Liver (tissue), 8 donors: ENCODE measurements at regions not wholly inside any gene's neighbourhood (a gene's known extent, or its start where the extent isn't known, plus 50 kb on each side); places are given as distances from the start of the nearest gene placed in this dataset.

ENCODE experiments used
- DNase-seq: peaks from one replicate; pipeline ENCODE4 v3.0.0-alpha.2; 2017; ENCODE audit warnings: low spot score
- H3K27ac ChIP-seq, 2 donors: one replicate each; pipeline ENCODE4 v1.7.0; 2013; ENCODE audit warnings: inconsistent platforms in 2 of 2, low read length in 2 of 2, control low read depth in 1 of 2, low read depth in 1 of 2, mild to moderate bottlenecking in 1 of 2
- H3K27me3 ChIP-seq, 4 donors: one replicate each; pipeline versions ENCODE4 v1.6.1 to v1.7.0; 2013; ENCODE audit warnings: low read length in 3 of 4, inconsistent platforms in 1 of 4, mild to moderate bottlenecking in 1 of 4, moderate library complexity in 1 of 4; ENCODE audit not compliant: control insufficient read depth in 4 of 4, insufficient read depth in 4 of 4
- H3K36me3 ChIP-seq, 4 donors: one replicate each; pipeline versions ENCODE4 v1.6.1 to v1.7.0; 2013; ENCODE audit warnings: low read length in 3 of 4, mild to moderate bottlenecking in 3 of 4, low read depth in 1 of 4, moderate library complexity in 1 of 4; ENCODE audit not compliant: control insufficient read depth in 4 of 4, insufficient read depth in 3 of 4
- H3K4me1 ChIP-seq, 4 donors: one replicate each; pipeline versions ENCODE4 v1.6.1 to v1.7.0; 2013; ENCODE audit warnings: low read length in 3 of 4, mild to moderate bottlenecking in 3 of 4, moderate library complexity in 1 of 4; ENCODE audit not compliant: control insufficient read depth in 4 of 4, insufficient read depth in 4 of 4
- H3K4me3 ChIP-seq, 3 donors: one replicate each; pipeline versions ENCODE4 v1.6.1 to v1.7.0; 2013; ENCODE audit warnings: low read length in 3 of 3, control low read depth in 1 of 3, low read depth in 1 of 3, mild to moderate bottlenecking in 1 of 3
- H3K9ac ChIP-seq, 2 donors: one replicate each; pipeline ENCODE4 v1.7.0; 2013; ENCODE audit warnings: low read length in 2 of 2, mild to moderate bottlenecking in 2 of 2, moderate library complexity in 2 of 2, control low read depth in 1 of 2, low read depth in 1 of 2
- H3K9me3 ChIP-seq, 4 donors: one replicate each; pipeline versions ENCODE4 v1.6.1 to v1.7.0; 2013; ENCODE audit warnings: low read length in 3 of 4; ENCODE audit not compliant: control insufficient read depth in 4 of 4
- ATF3 ChIP-seq: IDR thresholded peaks from 2 replicates; pipeline ENCODE4 v1.6.1; 2016; ENCODE audit warnings: antibody characterized with exemption
- FOXA2 ChIP-seq: IDR thresholded peaks from 2 replicates; pipeline ENCODE4 v1.6.1; 2016; ENCODE audit warnings: antibody characterized with exemption
- HNF4A ChIP-seq, 2 donors: conservative IDR thresholded peaks; 2 replicates each; pipeline ENCODE4 v1.6.1; 2016; ENCODE audit warnings: antibody characterized with exemption in 2 of 2, mild to moderate bottlenecking in 2 of 2
- HNF4G ChIP-seq: IDR thresholded peaks from 2 replicates; pipeline ENCODE4 v1.6.1; 2016; ENCODE audit warnings: antibody characterized with exemption
- JUND ChIP-seq, 2 donors: IDR thresholded peaks; 2 replicates each; pipeline ENCODE4 v1.6.1; 2016; ENCODE audit warnings: antibody characterized with exemption in 2 of 2
- RAD21 ChIP-seq, 2 donors: IDR thresholded peaks; 2 replicates each; pipeline ENCODE4 v1.6.1; 2016; ENCODE audit warnings: antibody characterized with exemption in 2 of 2, mild to moderate bottlenecking in 2 of 2
- REST ChIP-seq: IDR thresholded peaks from 2 replicates; pipeline ENCODE4 v1.6.1; 2016; ENCODE audit warnings: antibody characterized with exemption, mild to moderate bottlenecking
- SP1 ChIP-seq: IDR thresholded peaks from 2 replicates; pipeline ENCODE4 v1.6.1; 2018; ENCODE audit warnings: antibody characterized with exemption, mild to moderate bottlenecking
- TAF1 ChIP-seq: conservative IDR thresholded peaks from 2 replicates; pipeline ENCODE4 v1.6.1; 2016; ENCODE audit warnings: antibody characterized with exemption, mild to moderate bottlenecking
- YY1 ChIP-seq: IDR thresholded peaks from 2 replicates; pipeline ENCODE4 v1.6.1; 2016; ENCODE audit warnings: antibody characterized with exemption, mild to moderate bottlenecking
- ZBTB33 ChIP-seq: IDR thresholded peaks from 2 replicates; pipeline ENCODE4 v1.6.1; 2016; ENCODE audit warnings: antibody characterized with exemption
- WGBS: extraction: QIAGEN DNeasy Blood & Tissue Kit; methylation state at CpG from one replicate; pipeline ENCODE4 v1.1.7; 2013; 5-methylcytosine and 5-hydroxymethylcytosine counted together
- TF ChIP-seq, protein P1 (sequence below): fragments of 150-350 bp; IDR thresholded peaks from 2 replicates; pipeline ENCODE4 v1.5.1; 2017; ENCODE audit warnings: improper control_type of control experiment, low read depth, low read length; ENCODE audit not compliant: missing input control
- donor health status: healthy.
- donor health status: healthy.
- donor health status: healthy.
- donor health status: healthy.
- donor health status: healthy.

DNA sequence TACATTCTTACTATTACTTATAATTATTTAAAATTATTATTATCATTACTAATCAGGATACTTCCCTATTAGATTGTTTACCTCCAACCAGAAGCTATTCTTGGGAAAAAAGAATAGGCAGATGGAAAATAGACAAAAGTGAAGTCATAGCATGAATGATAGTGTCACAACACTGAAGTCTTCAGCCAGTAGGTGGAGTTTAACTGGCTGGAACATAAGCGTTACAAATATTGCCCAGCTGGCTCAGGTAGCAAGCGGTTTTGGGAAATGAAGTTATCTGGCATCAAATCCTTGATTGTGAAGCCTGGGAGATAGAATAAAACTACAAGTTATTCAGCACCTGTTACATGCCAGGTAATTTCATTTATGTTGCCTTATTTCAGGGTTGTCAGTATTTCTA is 762.9 kb downstream of the C12orf50 start:
- DNase-seq, result no peak
- peak; percentile 39 to 43 for TF ChIP-seq RAD21 (IDR thresholded peaks at IDR 0.05)
- TF ChIP-seq SP1, result no peak
- no peak overlapping the region for H3K27ac ChIP-seq
- H3K36me3 ChIP-seq, result no peaks in the 10 kb centered on the region
- 43% methylated on average over 2 of the region's 2 CpGs for WGBS
- no peaks in the 10 kb centered on the region for H3K27me3 ChIP-seq
- no peaks in the 10 kb centered on the region for H3K9me3 ChIP-seq
- no peak overlapping the region for H3K4me3 ChIP-seq
- H3K4me1 ChIP-seq, result no peaks in the 10 kb centered on the region
- H3K9ac ChIP-seq, result no peak overlapping the region

DNA sequence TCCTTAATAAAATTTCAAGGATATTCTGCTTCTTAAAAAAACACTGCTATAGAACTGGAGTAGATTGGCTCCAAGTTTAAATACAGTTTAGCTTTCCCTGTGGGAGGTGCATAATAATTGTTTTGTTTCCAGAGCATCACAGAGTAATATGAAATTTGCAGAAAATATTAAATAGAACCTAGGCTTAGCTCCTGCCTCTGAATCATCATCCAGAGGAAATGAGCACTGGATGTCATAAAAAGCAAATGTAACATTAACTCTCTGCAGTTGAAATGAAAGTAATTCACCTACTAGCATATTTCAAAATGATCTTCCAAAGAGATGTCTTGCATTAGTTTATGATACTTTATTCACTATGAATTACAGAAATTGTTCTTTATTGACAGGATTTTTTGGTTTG is 769.8 kb downstream of the C12orf50 start:
- H3K27me3 ChIP-seq, result no peaks in the 10 kb centered on the region
- H3K9me3 ChIP-seq, result no peaks in the 10 kb centered on the region
- no peaks in the 10 kb centered on the region for H3K4me1 ChIP-seq
- H3K36me3 ChIP-seq, result no peaks in the 10 kb centered on the region
- TF ChIP-seq TAF1 (no peak), HNF4G (no peak), RAD21 (IDR thresholded peaks at IDR 0.05) (no peak), FOXA2 (no peak), SP1 (no peak), HNF4A (conservative IDR thresholded peaks at IDR 0.05) (no peak), ZBTB33 (no peak), REST (no peak), YY1 (no peak), ATF3 (no peak), JUND (IDR thresholded peaks at IDR 0.05) (no peak)
- TF ChIP-seq, protein P1, sequence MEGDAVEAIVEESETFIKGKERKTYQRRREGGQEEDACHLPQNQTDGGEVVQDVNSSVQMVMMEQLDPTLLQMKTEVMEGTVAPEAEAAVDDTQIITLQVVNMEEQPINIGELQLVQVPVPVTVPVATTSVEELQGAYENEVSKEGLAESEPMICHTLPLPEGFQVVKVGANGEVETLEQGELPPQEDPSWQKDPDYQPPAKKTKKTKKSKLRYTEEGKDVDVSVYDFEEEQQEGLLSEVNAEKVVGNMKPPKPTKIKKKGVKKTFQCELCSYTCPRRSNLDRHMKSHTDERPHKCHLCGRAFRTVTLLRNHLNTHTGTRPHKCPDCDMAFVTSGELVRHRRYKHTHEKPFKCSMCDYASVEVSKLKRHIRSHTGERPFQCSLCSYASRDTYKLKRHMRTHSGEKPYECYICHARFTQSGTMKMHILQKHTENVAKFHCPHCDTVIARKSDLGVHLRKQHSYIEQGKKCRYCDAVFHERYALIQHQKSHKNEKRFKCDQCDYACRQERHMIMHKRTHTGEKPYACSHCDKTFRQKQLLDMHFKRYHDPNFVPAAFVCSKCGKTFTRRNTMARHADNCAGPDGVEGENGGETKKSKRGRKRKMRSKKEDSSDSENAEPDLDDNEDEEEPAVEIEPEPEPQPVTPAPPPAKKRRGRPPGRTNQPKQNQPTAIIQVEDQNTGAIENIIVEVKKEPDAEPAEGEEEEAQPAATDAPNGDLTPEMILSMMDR, result no peak
- H3K27ac ChIP-seq, result no peak overlapping the region
- no peak overlapping the region for H3K9ac ChIP-seq
- no peak for DNase-seq
- H3K4me3 ChIP-seq, result no peak overlapping the region
